SH-SY5Y (cell line): ENCODE measurements at regions not wholly inside any gene's neighbourhood (a gene's known extent, or its start where the extent isn't known, plus 50 kb on each side); places are given as distances from the start of the nearest gene placed in this dataset.

Experiments
- GATA2 ChIP-seq: IDR thresholded peaks from 2 replicates; pipeline ENCODE4 v1.6.1; 2011; ENCODE audit warnings: mild to moderate bottlenecking, low read depth, low read length
- GATA3 ChIP-seq: IDR thresholded peaks from 2 replicates; pipeline ENCODE4 v1.6.1; 2011; ENCODE audit warnings: low read depth, mild to moderate bottlenecking, low read length, moderate library complexity

- TF ChIP-seq GATA2 (no peak), GATA3 (no peak)
Measured at GRCh38 chr12:19783547-19784444, 344.5 kb downstream of the AEBP2 start.

- TF ChIP-seq GATA2 (no peak), GATA3 (no peak)
Measured at GRCh38 chr12:19792028-19792427, 352.7 kb downstream of the AEBP2 start.

GRCh38 chr12:19794116-19794515 lies 354.8 kb downstream of the AEBP2 start:
- TF ChIP-seq GATA2, result no peak
- no peak for TF ChIP-seq GATA3

- TF ChIP-seq GATA3 (no peak), GATA2 (no peak)
Measured at GRCh38 chr12:19799216-19799615, 359.9 kb downstream of the AEBP2 start.

GRCh38 chr12:19799895-19800602 lies 360.8 kb downstream of the AEBP2 start:
- TF ChIP-seq GATA3 (no peak), GATA2 (no peak)

- TF ChIP-seq GATA2 (no peak), GATA3 (no peak)
Measured at GRCh38 chr12:19800884-19801283, 361.6 kb downstream of the AEBP2 start.

- TF ChIP-seq GATA3 (no peak), GATA2 (no peak)
Measured at GRCh38 chr12:19801941-19802340, 362.6 kb downstream of the AEBP2 start.

GRCh38 chr12:19802915-19803314 lies 363.6 kb downstream of the AEBP2 start:
- TF ChIP-seq GATA3 (no peak), GATA2 (no peak)

- TF ChIP-seq GATA2, result no peak
- TF ChIP-seq GATA3, result no peak
Measured at GRCh38 chr12:19804737-19805136, 365.4 kb downstream of the AEBP2 start.

GRCh38 chr12:19808371-19808770 lies 369.1 kb downstream of the AEBP2 start:
- TF ChIP-seq GATA2 (no peak), GATA3 (no peak)

GRCh38 chr12:19810213-19810612 lies 370.9 kb downstream of the AEBP2 start:
- no peak for TF ChIP-seq GATA3
- TF ChIP-seq GATA2, result no peak

- no peak for TF ChIP-seq GATA2
- TF ChIP-seq GATA3, result no peak
Measured at GRCh38 chr12:19811922-19812321, 372.6 kb downstream of the AEBP2 start.

GRCh38 chr12:19819231-19819630 lies 379.9 kb downstream of the AEBP2 start:
- TF ChIP-seq GATA3 (no peak), GATA2 (no peak)

GRCh38 chr12:19822476-19822875 lies 383.2 kb downstream of the AEBP2 start:
- TF ChIP-seq GATA3, result no peak
- no peak for TF ChIP-seq GATA2
